Prostate gland (tissue), 2 donors: ENCODE measurements at regions not wholly inside any gene's neighbourhood (a gene's known extent, or its start where the extent isn't known, plus 50 kb on each side); places are given as distances from the start of the nearest gene placed in this dataset.

ENCODE experiments used
- POLR2A ChIP-seq: fragments of 450-650 bp; IDR thresholded peaks from one replicate; pipeline ENCODE4 v1.6.1; 2016; ENCODE audit warnings: antibody characterized with exemption, mild to moderate bottlenecking
- POLR2AphosphoS5 ChIP-seq: sonication (generic); formaldehyde crosslinking; IDR thresholded peaks from one replicate; pipeline ENCODE4 v1.6.1; 2017; ENCODE audit warnings: antibody characterized with exemption
- TF ChIP-seq, protein P1 (sequence below), 4 experiments: fragments of 200-600 bp in 2 of 4; fragments of 450-650 bp in 2 of 4; sonication (generic) in 2 of 4; IDR thresholded peaks; 1 replicate in 3 of 4; 2 replicates in 1 of 4; pipeline ENCODE4 v1.5.1; 2016 to 2019; ENCODE audit warnings: antibody characterized with exemption in 4 of 4, mild to moderate bottlenecking in 2 of 4, moderate library complexity in 2 of 4

DNA sequence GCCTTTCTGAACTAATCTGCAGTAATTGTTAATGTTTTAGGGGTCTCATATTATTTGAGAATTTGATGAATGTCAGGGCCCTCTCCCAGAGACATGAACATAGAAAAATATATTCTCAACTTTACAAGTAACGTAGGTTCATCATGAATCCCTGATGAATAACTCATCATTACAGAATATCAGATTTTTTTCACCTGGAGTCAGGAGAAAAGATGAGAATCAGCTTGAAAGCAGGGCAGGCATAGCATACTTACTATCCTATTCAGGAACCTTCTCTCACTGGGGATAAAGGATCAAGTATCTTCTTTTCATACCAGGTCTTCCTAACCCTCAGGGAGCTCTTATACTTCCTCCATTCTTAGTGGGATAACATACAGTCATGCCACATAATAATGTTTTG lies 552.6 kb upstream of the TBL1XR1 start:
- TF ChIP-seq POLR2A (no peak), POLR2AphosphoS5 (no peak)
- TF ChIP-seq, protein P1, sequence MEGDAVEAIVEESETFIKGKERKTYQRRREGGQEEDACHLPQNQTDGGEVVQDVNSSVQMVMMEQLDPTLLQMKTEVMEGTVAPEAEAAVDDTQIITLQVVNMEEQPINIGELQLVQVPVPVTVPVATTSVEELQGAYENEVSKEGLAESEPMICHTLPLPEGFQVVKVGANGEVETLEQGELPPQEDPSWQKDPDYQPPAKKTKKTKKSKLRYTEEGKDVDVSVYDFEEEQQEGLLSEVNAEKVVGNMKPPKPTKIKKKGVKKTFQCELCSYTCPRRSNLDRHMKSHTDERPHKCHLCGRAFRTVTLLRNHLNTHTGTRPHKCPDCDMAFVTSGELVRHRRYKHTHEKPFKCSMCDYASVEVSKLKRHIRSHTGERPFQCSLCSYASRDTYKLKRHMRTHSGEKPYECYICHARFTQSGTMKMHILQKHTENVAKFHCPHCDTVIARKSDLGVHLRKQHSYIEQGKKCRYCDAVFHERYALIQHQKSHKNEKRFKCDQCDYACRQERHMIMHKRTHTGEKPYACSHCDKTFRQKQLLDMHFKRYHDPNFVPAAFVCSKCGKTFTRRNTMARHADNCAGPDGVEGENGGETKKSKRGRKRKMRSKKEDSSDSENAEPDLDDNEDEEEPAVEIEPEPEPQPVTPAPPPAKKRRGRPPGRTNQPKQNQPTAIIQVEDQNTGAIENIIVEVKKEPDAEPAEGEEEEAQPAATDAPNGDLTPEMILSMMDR (IDR thresholded peaks at IDR 0.05), result no peak
